Stimulated activated CD4-positive, alpha-beta T cell treated with anti-CD3 and anti-CD28 coated beads, Interleukin-12 subunit alpha, Interleukin-12 subunit beta, amount 100 ng/mL, for 48 hours (primary cell): ENCODE measurements at regions not wholly inside any gene's neighbourhood (a gene's known extent, or its start where the extent isn't known, plus 50 kb on each side); places are given as distances from the start of the nearest gene placed in this dataset.

Source experiments
- DNase-seq, 3 donors: peaks; one replicate each; pipeline ENCODE4 v3.0.0-alpha.2; 2020; ENCODE audit warnings: low read depth in 2 of 3, low spot score in 1 of 3

DNA sequence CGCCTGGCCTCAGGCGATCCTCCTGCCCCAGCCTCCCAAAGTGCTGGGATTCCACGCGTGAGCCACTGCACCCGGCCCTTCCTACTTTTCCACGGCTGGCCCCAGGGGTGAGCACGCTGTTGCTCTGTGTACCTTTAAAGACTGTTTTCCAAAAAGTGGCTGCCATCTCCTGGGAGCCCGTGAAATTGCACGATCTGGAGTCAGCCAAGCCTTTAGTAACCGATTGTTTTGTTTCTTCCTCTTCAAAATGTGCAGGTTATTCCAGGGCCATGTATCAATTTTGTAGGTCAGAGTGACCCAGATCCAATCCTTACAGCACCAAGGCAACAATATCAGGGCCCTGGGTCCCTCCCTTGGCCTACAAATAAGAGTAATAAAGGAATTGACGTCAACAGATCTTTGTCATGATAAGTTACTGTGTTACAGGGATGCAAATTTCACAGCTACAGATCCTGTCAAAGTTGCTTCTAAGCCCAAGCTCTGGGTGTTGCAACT, 135.6 kb upstream of the ZNF236 start:
- peak in 1 of 3 donors; percentile 12 for DNase-seq

DNA sequence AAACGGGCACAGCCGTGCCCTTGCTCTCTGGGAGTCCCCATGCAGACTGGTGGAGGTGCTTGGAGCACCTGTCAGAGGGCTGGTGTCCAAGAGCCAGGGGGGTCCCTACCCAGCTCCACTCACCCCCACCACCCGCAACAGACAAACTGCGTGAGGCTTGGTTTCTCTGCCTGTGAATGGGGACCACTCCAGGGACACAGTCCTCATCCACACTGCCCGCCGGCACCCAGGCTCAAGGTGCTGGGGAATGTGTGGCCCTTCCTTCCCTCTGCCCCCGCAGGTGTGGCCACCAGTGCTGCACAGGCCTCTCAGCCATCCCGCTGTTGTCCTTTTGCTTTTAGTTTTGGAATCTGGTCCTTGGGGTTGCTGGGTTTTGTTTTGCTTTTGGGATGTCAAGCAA, 136.5 kb upstream of the ZNF236 start:
- no peak for DNase-seq

DNA sequence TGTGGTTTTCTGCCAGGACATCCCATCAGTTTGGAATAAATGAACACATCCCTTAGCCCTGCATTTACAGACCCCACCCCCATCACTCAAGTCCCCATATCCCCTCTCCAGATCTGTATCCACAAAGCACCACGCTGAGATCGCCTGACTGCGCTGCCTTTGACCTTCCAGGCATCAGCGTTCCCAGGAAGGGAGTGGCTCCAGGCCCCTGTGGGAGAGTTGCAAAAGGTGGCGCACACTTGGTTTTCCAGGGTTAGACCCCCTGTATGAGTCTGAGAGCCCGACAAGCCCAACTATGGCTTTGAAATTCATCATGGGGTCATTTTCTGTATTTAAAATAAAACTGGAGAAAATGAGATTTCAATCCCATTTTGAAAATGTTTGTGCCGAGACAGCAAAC, 137.0 kb upstream of the ZNF236 start:
- no peak for DNase-seq

DNA sequence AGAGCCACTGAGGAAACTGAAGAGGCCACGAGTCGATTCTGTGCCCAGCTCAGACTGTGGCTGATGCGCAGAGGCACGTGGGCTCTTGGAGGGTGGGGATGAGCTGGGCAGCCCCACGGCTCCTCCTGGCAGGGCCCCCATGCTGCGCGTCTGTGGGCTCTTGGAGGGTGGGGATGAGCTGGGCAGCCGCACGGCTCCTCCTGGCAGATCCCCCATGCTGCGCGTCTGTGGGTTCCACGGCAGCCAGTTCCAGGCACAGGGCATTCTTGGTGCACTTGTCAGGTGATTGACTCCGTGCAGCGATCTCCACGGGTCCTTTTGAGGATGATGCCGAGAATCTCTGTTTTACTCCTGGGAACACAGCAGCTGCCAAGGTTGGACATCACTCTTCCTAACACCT, 138.1 kb upstream of the ZNF236 start:
- DNase-seq, result no peak

DNA sequence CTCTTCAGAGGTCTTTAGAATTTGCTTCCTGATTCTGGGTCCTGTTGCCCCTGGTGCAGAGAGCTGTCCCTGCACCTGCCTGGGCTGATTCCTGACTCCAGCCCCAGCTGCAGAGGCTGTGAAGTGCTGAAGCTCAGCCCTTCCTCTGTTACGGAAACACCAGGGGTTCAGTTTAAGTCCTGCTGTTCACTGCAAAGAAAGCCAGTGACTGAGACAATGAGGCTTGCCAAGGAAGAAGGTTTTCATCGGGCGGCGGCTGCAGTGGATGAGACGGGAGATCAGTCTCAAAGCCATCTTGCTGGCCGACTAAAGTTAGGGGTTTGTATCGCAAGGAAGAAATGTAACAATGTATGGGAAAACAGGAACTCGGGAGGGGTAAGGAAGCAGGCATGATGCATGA, 142.4 kb upstream of the ZNF236 start:
- DNase-seq, result no peak

DNA sequence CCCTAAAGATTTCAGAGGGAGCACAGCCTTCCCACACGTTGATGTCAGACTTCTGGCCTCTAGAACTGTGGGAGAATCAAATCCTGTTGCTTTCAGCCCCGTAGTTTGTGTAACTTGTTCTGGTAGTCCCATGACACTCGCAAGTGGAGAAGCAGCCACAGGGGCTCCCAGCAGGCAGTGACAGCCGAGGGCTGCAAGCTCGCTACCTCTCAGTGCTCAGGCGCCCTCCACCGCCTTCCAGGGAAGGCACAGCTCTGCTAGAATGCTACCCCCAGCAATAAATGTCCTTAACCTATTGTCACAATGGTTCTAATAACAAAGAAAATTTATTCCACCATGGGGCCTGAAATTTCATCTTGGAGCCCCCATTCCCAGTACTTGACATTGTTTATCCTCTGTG, 143.1 kb upstream of the ZNF236 start:
- DNase-seq, result no peak

DNA sequence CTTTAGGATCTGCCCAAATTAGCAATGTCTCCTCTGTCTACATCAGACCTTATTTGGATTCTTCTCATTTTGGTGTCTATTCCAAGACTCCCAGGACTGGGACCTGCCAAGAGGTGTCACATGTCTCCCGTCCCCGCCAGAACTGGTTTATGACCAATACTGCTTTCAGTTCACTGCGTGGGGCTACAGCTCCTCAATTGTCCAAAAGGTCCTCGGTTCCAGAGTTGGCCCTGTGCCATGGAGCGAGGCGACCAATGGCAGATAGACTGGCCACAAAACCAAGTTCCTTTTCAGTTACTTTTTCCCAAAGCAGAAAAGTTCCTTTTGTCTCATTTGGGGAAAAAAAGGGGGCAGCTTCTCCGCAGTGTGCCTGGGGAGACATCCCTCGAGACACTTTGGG, 144.1 kb upstream of the ZNF236 start:
- no peak for DNase-seq

DNA sequence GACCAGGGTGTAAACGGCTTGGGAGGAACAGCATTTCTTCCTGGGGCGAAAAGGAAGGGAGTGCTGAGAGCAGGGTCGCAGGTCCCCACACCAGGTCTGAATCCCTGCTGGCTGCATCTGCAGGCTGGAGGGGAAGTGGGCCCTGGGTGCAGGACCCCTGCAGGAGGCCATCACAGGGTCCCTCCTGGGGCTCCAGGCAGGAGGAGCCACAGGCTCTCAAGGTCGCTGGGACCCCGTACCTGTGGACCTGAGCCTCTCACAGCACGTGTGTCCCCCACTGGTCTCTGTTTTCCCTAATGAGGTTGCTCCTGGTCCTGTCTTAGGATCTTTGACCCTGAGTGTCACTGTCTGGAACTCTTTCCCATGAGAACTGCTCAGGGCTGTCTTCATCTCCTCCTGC, 147.8 kb upstream of the ZNF236 start:
- no peak for DNase-seq

DNA sequence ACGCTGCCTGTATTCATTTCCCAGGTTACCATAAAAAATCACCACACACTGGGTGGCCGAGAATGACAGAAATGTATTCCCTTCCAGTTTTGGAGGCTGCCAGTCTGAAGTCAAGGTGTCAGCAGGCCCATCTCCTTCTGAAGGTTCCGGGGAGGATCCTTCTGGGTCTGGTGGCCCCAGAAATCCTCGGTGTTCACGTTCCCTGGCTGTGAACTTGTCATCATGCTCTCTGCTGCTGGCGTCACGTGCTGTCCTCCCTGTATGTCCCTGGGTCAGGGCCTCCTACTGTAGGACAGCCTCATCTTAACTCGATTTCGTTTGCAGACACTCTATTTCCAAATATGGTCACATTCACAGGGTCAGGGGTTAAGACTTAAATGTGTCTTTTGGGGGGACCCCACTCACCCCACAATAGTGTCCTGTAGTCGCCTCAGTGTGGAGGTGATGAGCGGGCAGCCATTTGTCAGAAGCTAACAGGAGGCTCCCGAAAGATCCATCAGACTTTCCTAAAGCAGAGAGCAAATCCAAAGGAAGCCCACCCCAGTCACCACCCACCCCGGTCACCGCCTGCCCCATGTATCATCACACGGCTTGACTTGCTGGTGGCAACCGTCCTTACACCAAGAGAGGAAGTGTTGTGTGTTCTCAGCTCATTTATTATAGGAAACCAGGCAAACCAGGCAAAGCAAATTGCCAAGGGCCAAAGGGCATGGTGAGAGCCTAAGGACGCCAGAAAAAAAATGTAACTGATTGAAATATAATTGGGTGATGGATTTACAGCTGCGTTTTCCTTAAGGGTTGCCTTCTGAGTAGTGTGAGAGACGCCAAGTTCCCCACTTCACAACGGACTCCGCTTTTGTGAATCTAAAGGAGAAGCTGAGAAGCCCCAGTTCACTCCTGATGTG, 148.8 kb upstream of the ZNF236 start:
- DNase-seq, result no peak

DNA sequence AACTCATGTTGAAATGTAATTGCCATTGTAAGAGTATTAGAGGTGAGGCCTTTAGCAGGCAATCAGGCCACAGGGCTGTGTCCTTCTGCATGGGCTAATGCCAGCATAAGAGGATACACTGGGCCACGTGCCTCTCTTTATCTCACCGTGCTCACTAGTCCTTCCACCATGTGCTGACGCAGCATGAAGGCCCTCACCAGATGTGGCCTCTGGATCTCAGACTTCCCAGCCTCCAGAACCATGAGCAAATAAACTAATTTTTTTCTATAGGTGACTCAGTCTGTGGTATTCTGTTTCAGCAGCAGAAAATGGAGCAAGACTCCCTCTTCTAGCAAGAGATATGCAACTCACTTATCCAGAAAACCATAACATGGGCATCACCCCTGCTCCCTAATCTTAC, 149.7 kb upstream of the ZNF236 start:
- DNase-seq, result no peak

DNA sequence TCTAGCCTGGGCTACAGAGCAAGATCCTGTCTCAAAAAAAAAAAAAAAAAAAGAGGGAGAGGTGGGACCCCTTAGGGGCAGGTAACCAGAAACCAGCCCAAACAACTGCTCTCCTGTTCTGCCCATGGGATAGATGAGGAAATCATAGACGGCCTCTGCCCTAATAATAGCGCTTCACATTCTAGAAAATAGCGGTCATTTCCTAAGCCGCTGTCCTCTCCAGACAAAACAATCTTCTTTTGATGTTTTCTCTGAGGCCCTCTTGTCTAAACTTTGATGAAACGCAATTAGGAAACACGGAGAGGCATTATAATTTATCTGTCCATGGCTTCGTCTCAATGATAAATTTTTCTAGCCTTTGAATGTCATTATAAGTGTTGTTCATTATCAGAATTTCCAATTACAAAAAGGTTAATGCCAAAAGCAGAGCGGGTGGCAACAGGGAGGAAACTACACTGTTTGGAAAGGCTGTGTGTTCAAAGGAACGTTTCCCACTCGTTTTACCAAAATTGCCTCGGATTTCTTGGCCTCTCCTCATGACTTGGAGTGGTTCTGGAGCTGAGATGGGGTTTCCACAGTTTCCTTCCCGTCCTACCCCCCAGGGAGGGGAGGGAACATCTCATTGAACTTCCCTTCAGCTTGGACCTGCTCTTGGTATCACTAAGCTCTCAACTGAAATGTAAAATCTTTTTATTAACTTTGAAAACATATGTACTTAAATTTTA, 151.6 kb upstream of the ZNF236 start:
- no peak for DNase-seq

DNA sequence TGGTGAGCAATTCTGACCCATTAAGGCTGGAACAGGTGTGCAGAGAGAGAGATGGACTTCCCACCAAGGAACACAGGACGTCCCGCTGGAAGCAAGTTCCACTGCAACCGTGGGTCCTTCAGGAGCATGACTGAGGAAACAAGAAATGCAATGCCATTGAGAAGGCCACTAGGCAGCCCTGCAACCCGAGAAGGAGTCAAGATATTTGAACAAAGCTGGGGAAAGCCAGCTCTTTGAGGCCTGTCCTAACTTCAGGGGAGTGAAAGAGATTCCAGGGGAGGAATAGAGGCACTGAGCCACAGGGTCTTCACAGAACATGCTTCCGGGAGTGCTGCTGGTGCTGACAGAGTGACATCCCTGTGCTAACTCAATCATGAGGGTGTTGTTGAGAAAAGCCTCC, 153.8 kb upstream of the ZNF236 start:
- DNase-seq, result no peak

DNA sequence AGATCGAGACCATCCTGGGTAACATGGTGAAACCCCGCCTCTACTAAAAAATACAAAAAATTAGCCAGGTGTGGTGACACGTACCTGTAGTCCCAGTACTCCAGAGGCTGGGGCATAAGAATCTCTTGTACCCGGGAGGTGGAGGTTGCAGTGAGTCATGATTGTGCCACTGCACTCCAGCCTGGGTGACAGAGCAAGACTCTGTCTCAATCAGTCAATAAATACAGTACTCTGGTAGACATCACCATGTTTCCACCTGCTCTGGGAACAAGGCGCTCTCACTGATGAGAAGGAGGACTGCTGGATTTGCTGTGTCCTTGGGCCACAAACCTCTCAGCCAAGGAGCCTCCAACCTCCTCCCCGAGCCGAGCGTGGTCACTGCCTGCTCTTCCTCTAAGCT, 154.2 kb upstream of the ZNF236 start:
- DNase-seq, result no peak

DNA sequence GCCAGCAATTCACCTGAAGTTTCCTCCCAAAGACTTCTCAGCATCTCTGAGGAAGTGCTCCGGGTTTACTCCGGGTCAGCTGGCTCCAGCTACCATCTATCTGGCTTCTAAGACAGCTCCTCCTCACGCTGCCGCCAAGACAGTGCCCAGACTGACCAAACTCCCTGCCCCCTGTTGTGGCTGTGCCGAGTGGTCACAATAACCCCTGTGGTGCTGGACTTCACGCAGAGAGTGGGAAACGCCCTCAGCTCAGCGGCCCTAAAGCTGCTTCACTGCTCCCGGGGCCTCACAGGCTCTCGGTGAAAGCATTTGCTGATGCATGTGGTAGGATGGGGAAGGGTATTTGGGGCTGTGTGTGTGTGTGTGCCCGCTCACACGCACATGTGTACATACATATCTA, 154.8 kb upstream of the ZNF236 start:
- DNase-seq, result no peak

DNA sequence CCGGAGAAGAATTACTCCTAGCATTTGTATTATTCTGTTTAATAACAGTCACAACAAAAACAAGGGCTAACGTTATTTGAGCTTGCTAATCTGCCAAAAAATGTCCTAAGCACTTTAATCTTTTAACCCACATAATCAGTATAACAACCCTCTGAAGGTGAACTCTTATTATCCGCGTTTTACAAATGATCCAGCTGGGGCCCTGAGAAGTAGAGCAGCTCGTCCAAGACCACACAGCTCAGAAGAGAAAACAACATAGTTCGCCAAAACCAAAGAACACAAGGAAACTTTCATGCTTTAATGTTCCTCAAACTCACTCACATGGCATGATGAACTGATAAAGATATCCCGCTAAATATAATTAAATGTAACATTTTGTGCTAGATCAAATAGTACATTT, 159.7 kb upstream of the ZNF236 start:
- no peak for DNase-seq

DNA sequence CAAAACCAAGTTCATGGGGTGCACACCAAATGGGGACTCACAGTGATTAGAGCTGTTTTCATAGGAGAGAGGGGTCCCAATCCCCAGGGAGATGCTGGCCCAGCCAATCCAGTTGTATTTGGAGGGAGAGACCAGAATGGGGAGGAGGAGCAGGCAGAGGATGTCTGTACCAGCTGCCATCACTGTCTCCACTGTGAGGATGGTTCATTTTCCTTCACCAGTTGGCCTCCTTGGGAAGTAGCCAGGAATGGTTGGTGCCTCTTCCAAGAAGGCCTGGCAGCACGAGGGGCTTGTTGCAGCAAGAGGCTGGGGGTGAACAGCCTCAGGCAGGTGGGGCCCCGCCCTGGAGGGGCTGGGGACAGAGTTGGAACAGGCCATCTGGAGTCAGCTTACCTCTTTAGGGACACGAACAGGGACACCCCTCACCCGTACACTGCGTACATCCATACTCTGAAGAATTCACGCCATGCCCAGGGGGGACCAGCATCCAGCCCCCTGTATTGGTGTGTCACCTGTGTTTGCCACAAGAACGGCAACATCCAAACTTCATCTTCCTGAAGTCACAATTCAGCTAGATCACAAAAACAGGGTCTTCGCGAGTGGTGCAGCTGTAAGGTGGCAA, 161.7 kb upstream of the ZNF236 start:
- DNase-seq, result no peak

DNA sequence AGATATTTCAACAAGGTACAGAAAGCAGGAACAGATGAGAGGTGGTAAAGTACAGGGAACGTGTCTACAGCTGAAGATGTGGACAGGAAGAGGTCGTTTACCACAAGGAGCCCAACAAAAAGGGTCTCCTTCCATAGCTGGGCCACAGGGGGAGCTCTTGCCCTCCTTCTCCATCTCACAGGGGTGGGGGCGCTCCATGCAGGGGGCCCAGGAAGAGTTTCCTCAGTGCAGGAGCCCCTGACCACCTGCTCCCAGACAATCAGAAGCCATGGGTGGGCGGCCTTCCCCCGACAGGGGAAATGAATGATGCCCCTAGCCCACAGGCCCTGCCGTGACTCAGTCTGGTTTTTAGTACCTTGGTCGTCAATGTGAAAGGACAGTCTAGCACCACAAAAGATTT, 163.6 kb upstream of the ZNF516 start:
- peak in 1 of 3 donors; percentile 13 for DNase-seq

DNA sequence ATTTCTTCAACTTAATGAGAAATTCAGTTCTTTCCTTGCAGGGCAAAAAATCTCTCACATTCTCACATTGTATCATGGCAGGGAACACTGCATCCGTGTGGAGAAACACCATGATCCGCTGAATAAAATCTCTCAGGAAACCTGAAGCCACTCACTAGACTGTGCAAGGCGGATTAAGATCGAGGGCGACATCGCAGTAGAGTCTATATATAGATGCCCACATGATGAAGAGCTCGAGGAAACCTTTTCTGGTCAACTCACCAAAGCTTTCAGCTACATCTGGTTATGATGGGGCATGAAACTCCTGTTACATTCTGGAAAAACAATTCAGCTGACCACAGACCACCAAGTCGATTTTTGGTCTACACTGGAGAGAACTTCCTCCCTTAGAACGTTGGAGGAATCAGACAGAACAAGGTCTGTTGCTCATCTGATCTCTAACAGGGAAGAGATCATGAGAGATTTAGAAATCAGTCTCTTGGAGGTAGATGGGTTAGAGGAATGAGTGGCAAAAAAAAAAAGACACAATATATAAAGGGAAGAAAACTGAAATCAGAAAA, 162.9 kb upstream of the ZNF516 start:
- DNase-seq, result no peak

DNA sequence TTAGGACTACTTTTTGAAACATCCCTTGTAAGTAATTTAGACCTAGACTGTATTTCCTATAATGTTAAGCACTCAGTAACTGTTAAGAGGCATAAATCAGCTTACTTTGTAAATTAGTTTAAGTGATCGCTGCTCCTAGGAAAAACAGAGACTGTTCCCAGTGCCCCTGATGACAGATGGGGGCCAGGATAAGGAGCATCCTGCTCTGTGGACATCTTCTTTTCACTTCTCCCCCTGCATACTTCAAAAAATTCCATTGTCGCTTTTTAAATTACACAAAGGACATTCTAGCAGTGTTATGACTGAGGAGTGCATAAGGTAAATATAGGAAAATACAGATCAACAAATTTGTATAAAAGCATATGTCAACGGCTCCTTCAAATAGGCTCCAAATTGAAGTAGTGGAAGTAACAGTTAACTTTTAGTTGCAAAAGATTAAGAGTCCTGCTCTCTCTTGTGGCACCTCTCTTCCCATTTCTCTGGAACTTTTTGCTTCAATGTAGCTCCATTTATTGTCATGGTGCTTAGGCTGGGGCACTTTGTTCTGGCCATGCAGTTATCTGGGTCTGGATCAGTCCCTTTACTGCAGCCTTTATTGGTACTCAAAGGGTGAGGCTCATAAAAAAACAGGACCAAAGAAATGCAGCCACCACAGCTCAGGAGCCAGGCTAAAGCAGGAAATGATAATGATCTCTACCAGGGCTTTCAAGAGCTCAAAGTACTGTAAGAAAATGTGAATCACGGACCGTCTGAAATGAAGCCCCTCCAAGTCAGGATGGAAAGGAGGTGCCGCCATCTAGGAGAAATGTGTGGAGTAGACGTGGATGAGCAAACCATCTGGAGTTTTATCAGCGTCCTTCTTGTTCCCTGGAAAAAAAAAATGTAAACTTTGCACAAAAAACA, 162.1 kb upstream of the ZNF516 start:
- no peak for DNase-seq

DNA sequence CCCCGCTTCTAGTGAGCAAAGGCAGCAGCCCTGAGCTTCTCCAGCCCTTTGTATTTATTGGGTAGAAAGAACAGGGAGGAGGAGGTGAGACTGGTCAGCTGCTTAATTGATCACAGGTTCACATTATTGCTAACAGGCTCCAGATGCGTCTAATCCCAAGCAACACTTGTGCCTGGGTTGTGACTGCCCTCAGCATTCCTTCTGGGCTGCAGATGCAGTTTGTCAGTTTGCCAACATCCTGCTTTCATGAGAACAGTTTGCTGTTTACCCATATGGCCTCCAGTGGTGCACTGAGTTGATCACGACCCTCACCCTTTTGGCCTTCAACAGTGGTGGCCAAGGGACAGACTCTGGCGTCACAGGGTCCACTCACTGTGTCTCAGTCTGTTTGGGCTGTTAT, 159.5 kb upstream of the ZNF516 start:
- no peak for DNase-seq

DNA sequence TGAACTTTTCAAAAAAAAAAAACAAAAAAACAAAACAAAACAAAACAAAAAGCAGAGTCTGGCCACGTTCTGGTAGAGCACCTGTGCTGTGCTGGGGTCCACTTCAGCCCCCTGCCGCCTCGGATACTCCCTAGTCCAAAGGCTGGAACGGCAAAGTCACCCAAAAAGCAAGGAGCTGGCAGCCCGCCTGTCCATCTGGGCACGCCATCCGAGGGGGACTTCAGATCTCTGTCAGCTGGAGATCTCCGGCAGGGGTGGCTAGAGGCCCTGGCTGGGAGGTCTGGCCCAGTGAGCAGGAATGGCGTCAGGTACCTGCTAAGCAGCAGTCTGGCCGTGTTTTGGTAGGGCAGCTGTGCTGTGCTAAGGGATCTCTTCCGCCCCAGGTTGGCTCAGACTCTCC, 152.3 kb upstream of the ZNF516 start:
- DNase-seq, result no peak
